ENCODE measurements at regions not wholly inside any gene's neighbourhood (a gene's known extent, or its start where the extent isn't known, plus 50 kb on each side); places are given as distances from the start of the nearest gene placed in this dataset.

DNA sequence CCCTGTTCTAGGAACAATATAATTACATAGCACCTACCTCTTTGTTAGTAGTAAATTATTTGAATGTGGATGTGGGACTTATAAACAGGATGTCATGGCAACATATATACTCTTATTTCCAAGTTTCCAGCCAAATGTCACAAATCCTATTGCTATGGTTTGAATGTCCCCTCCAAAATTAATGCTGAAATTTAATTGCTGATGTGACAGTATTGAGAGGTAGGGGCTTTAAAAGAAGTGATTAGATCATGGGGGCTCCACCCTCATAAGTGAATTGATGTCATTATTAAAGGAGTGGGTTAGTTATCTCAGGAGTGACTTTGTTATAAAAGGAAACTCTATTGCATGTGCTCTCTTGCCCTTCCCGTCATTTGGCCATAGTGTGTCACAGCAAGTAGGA is 164.2 kb upstream of the ATF7IP start:
- TF ChIP-seq, protein P1, sequence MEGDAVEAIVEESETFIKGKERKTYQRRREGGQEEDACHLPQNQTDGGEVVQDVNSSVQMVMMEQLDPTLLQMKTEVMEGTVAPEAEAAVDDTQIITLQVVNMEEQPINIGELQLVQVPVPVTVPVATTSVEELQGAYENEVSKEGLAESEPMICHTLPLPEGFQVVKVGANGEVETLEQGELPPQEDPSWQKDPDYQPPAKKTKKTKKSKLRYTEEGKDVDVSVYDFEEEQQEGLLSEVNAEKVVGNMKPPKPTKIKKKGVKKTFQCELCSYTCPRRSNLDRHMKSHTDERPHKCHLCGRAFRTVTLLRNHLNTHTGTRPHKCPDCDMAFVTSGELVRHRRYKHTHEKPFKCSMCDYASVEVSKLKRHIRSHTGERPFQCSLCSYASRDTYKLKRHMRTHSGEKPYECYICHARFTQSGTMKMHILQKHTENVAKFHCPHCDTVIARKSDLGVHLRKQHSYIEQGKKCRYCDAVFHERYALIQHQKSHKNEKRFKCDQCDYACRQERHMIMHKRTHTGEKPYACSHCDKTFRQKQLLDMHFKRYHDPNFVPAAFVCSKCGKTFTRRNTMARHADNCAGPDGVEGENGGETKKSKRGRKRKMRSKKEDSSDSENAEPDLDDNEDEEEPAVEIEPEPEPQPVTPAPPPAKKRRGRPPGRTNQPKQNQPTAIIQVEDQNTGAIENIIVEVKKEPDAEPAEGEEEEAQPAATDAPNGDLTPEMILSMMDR (IDR thresholded peaks at IDR 0.05; ENCODE audit: low read depth, low read length, poor library complexity, severe bottlenecking) = no peak
- TF ChIP-seq EZH2phosphoT487 (IDR thresholded peaks at IDR 0.05; ENCODE audit: borderline replicate concordance, low read length) = no peak

All from DOHH2 (cell line).